NCI-H1092 (cell line): ENCODE measurements at regions not wholly inside any gene's neighbourhood (a gene's known extent, or its start where the extent isn't known, plus 50 kb on each side); places are given as distances from the start of the nearest gene placed in this dataset.

Source experiments
- DNase-seq: peaks from one replicate; lab custom pipeline; 2025; lab: John Stamatoyannopoulos, UW

DNA sequence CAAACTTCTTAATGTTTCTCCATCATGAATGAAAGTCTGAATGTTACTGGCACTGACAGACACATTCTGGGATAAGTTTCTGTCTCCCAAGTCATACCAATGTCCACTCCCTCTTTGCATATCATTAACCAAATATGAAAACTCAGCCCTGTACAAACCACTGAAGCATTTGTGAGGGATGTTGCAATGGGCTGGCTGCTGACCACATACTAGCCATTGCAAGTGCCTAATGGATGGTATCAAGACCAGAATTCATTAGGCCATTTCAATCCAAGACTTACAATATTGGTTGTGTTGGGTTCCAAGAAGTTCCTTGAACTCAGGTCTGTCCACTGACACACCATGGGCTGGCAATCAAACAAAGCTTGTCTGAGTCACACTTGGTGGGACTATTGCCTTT lies 73.8 kb downstream of the CBLN2 start:
- no peak for DNase-seq

- no peak for DNase-seq
These were observed 76.0 kb downstream of the CBLN2 start for GRCh38 chr18:72468021-72468710.

DNA sequence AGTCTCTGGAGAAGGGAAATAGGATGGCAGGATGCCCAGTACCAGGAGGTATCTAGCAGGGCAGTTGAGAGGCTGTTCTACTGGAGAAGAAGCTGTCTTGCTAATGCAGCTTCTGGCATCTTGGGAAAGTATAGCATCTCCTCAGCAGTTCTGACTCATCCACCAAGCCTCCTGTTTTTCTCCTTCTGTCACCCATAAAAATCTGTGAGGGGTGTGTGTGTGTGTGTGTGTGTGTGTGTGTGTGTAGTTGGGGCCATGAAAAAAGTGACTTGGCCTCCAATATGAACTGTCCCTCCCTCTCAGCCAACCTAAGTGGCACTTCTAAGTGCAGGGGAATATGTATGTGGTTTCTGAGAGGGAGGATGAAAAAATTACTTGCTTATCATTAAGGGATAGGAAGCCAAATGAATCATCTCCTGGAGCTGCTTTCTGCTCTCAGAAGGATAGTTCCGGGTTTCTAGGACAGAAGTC lies 83.9 kb downstream of the CBLN2 start:
- DNase-seq, result no peak

GRCh38 chr18:72458271-72458670 lies 85.9 kb downstream of the CBLN2 start:
- DNase-seq, result no peak

GRCh38 chr18:72456802-72457201 lies 87.3 kb downstream of the CBLN2 start:
- DNase-seq, result no peak

- no peak for DNase-seq
These were observed 91.8 kb downstream of the CBLN2 start for GRCh38 chr18:72452328-72452727.

- no peak for DNase-seq
These were observed 99.4 kb downstream of the CBLN2 start for GRCh38 chr18:72444798-72445155.

- no peak for DNase-seq
These were observed 99.9 kb downstream of the CBLN2 start for GRCh38 chr18:72444111-72444797.

DNA sequence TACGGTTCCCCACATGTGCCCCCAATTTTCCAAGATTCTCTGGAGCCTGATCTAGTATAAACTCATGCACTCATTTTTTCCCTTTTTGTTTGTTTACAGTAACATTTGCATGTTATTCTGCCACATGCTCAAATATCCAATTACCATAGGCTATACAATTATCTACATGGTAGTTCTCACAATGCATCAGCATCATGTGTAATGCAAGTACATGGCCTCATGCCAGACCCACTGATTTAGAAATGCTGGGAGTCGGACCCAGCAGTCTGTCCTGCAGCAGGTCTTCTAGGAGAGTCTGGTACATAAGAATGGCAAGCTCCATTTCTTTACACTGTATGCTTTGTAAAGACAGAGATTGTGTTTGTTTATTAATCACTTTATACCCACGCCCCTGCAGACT lies 107.7 kb downstream of the CBLN2 start:
- DNase-seq, result no peak

DNA sequence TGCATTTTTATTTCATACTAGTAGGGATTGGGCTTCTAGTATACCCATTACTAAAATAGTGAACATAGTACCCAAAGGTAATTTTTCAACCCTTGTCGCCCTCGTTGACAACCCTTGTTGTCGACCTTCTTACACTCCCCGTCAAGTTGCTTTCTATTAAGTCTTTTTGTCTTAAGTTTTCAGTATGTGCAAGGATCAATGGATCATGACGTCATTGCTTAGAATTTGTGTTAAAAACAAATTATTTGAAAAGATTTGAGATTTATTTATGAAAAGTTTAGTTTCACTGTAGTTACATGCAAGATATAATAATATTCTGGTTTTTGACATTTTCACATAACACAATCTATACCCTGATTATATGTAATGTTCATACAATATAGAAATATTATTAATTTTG lies 110.4 kb downstream of the CBLN2 start:
- no peak for DNase-seq

DNA sequence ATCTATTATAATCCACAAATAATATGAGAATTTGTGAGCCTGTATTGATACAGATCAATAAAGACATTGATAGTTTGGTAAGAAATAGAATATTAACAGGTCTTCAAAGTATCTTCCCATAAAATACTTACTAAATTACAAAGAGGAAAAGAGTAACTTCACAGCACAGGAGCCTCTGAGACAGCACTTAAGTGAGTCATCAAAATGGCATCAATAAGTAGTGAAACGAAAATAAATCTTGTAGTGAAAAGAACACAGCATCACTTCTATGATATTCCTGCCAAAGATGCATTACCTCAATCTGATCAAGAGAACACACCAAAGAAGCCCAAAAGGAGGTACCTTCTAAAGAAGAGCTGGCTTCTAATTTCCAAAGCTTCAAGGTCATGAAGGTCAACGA lies 116.4 kb downstream of the CBLN2 start:
- no peak for DNase-seq

GRCh38 chr18:72419914-72420313 lies 124.2 kb downstream of the CBLN2 start:
- no peak for DNase-seq

DNA sequence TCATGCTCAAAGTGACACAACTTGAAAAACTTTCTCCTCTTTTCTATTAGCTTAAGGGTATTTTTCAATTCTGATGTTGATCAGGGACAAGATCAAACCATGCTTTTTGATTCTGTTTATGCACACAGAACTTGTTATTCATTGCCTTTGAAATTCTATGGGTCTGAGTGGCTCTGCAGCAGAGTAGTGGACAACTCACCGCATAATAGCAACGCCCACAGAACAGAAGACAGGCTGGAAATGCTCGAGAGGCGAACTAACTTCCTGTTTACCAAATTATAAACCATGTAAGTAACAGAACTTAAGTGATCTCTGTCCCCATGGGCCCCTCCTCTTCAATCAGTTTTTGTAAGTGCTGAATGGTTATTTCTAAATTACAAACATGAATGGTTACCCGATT lies 131.2 kb downstream of the CBLN2 start:
- no peak for DNase-seq

GRCh38 chr18:72411261-72411660 lies 132.9 kb downstream of the CBLN2 start:
- DNase-seq, result no peak

DNA sequence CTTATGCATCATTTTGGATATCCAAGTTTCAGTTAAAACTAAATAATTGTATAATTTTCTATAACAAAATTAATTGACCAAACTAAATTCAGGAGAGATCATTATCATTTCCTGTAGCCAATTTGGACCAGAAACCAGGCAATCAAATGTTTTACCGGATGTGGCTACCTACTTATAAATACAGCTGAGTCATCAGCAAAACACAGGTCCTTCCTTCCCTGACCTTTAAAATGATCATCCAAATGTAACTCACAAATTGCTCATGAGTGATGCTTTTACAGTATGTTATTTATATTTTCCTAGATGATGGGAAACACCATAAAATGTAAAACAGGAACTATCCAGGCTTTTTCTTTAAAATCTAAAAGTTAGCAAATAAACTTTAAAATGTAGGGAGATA lies 133.7 kb downstream of the CBLN2 start:
- no peak for DNase-seq

GRCh38 chr18:72409903-72410302 lies 134.2 kb downstream of the CBLN2 start:
- no peak for DNase-seq

GRCh38 chr18:72407048-72407447 lies 137.1 kb downstream of the CBLN2 start:
- DNase-seq, result no peak

- no peak for DNase-seq
These were observed 152.2 kb downstream of the CBLN2 start for GRCh38 chr18:72391951-72392350.

GRCh38 chr18:72391427-72391826 lies 152.7 kb downstream of the CBLN2 start:
- no peak for DNase-seq

DNA sequence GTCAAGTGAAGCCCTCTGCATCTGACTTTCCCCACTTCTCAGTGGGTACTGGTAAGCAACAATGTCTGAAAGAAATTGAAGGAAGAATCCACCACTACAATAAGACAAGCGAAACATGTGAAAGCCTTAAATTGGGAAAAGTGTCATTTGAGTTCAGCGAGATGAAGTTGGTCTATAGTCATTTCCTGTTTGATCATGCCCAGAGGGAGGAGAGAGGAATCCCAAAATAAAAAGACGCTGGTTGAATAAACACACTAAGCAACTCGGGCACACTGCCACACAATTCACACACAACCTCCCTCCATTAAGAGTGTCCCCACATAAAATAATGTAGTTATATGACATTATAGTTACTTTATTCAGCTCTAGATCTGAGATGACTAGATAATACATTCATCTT lies 166.1 kb downstream of the CBLN2 start:
- DNase-seq, result no peak

DNA sequence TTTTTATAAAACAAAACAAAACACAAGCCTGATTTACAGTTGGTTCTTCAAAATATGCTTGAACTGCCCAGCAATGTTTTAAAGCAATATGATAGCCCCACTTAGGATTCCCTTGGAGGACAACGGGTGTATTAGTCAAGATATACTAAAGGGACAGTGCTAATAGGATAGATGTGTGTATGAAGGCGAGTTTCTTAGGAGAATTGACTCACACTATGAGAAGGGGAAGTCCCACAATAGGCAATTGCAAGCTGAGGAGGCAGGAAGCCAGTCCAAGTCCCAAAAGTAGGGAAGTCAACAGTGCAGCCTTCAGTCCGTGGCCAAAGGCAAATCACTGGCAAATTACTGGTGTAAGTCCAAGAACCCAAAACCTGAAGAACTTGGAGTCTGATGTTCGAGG lies 167.9 kb downstream of the CBLN2 start:
- DNase-seq, result no peak

DNA sequence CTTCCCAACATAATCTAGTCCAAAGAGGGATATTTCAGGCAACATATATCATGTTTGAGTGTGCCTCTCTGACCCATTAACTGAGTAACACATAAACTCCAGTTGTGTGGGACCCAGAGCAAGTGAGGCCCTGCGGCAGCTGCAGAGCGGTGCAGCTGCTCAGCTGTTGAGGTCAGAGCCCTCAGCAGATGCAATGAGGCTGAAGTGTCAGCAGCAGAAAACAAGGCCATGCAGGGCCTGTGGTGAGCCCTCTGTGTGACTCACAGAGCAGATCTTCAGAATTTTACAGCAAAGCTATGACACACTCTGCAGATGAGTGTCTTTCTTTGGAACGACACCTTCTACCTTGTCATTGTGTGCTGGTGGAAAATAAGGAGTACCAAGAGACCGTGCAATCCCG lies 168.5 kb downstream of the CBLN2 start:
- no peak for DNase-seq

DNA sequence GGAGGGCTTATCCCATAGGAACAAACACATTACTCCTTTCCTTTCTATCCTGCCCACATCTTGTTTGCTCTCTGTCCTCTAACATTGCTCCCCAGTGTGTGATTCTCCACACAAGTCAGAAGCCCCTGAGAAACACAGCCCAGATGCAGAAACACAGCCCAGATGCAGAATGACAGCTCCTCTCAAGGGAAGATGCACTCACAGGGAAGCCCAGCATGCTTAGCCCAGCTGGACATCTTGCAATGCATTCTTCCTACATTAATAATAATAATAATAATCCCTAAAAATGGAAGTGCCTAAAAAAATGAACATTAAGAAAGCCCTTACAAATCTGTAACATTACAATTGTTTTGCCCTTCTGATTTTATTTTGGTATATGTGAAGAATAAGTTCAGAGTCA lies 172.1 kb downstream of the CBLN2 start:
- DNase-seq, result no peak

DNA sequence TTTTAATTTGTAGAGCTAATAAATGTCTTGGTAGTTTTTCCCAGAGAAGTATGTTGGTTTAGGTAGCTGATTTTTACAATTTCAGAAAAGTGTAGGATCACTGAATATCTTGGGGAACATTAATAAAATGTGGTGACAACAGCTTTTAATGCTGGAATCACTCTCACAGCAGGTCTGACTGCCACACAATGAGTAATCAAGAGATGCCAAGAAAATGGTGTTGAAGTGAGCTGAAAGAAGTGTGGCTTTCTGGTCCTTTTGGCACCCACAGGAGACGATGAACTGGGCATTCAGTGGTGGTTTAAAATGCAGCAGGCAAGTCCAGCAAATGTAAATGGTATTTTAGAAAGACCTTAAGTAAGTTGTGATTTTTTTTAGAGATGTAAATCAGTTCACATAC lies 175.8 kb downstream of the CBLN2 start:
- no peak for DNase-seq
